ENCODE measurements at regions not wholly inside any gene's neighbourhood (a gene's known extent, or its start where the extent isn't known, plus 50 kb on each side); places are given as distances from the start of the nearest gene placed in this dataset.
"Not testable (repeated sequence)": the region's sequence is repeated elsewhere in the genome, so short reads cannot be mapped to it uniquely, and the experiment has no call there.

GRCh38 chr21:9024006-9024767 lies 1497.2 kb upstream of the TPTE start:
- H3K36me3 Mint-ChIP-seq; DNase-seq; H4K20me1 ChIP-seq (ENCODE audit: insufficient read depth, low read length); H3K36me3 ChIP-seq (replicated peaks in 1 of 2; ENCODE audit: control insufficient read depth in 1 of 2, insufficient read depth in 2 of 2, low read length in 2 of 2); H3K27me3 Mint-ChIP-seq (ENCODE audit: low read depth in 3 of 3); H3K4me1 Mint-ChIP-seq; H2AFZ ChIP-seq (ENCODE audit: insufficient read depth, low read depth, low read length, poor library complexity, severe bottlenecking); H3K4me3 Mint-ChIP-seq; H3K79me2 ChIP-seq (ENCODE audit: insufficient read depth, low read length); intact Hi-C loops (cut with micrococcal nuclease); H3K27ac Mint-ChIP-seq; H3K4me2 ChIP-seq (replicated peaks; ENCODE audit: extremely low read depth, low read length, poor library complexity, severe bottlenecking); H3K9ac ChIP-seq (ENCODE audit: insufficient read depth, low read length, poor library complexity, severe bottlenecking); H3K4me1 ChIP-seq (ENCODE audit: control insufficient read depth in 1 of 2, insufficient read depth in 2 of 2, low read length in 2 of 2); H3K4me3 ChIP-seq (replicated peaks in 1 of 3; ENCODE audit: low read depth in 2 of 3, low read length in 3 of 3); H3K27ac ChIP-seq (ENCODE audit: low read depth in 1 of 2, low read length in 2 of 2); H3K27me3 ChIP-seq (ENCODE audit: control insufficient read depth in 2 of 2, insufficient read depth in 2 of 2, low read length in 2 of 2): not testable (repeated sequence)
- peaks cover 7 to 31% (median 28%) of the 10 kb centered on the region in 7 donors for H3K9me3 Mint-ChIP-seq
- H3K9me3 ChIP-seq (replicated peaks in 1 of 2; ENCODE audit: control insufficient read depth in 1 of 2, insufficient read depth in 1 of 2, low read length in 2 of 2) = peaks cover 13 to 29% of the 10 kb centered on the region in 2 donors
- no CpG with 5 or more reads among the region's 4 CpGs for WGBS (ENCODE audit: insufficient coverage)

- H3K9ac ChIP-seq (ENCODE audit: insufficient read depth, low read length, poor library complexity, severe bottlenecking); H3K36me3 ChIP-seq (replicated peaks in 1 of 2; ENCODE audit: control insufficient read depth in 1 of 2, insufficient read depth in 2 of 2, low read length in 2 of 2); H3K4me2 ChIP-seq (replicated peaks; ENCODE audit: extremely low read depth, low read length, poor library complexity, severe bottlenecking); H3K79me2 ChIP-seq (ENCODE audit: insufficient read depth, low read length); H3K4me1 Mint-ChIP-seq; H3K4me3 Mint-ChIP-seq; H3K27ac Mint-ChIP-seq; H3K27ac ChIP-seq (ENCODE audit: low read depth in 1 of 2, low read length in 2 of 2); H3K27me3 Mint-ChIP-seq (ENCODE audit: low read depth in 3 of 3); H3K36me3 Mint-ChIP-seq; H4K20me1 ChIP-seq (ENCODE audit: insufficient read depth, low read length); DNase-seq; H3K27me3 ChIP-seq (ENCODE audit: control insufficient read depth in 2 of 2, insufficient read depth in 2 of 2, low read length in 2 of 2); H2AFZ ChIP-seq (ENCODE audit: insufficient read depth, low read depth, low read length, poor library complexity, severe bottlenecking); H3K4me3 ChIP-seq (replicated peaks in 1 of 3; ENCODE audit: low read depth in 2 of 3, low read length in 3 of 3); H3K4me1 ChIP-seq (ENCODE audit: control insufficient read depth in 1 of 2, insufficient read depth in 2 of 2, low read length in 2 of 2); intact Hi-C loops (cut with micrococcal nuclease): not testable (repeated sequence)
- H3K9me3 Mint-ChIP-seq = peaks cover 3 to 41% (median 33%) of the 10 kb centered on the region in 7 donors
- H3K9me3 ChIP-seq (replicated peaks in 1 of 2; ENCODE audit: control insufficient read depth in 1 of 2, insufficient read depth in 1 of 2, low read length in 2 of 2) = peaks cover 16 to 49% of the 10 kb centered on the region in 2 donors
- WGBS (ENCODE audit: insufficient coverage) = 55% methylated on average over 2 of the region's 2 CpGs
Measured at GRCh38 chr21:9026729-9027416, 1494.5 kb upstream of the TPTE start.

- WGBS (ENCODE audit: insufficient coverage) = 14% methylated on average over 1 of the region's 2 CpGs
- H3K36me3 Mint-ChIP-seq; intact Hi-C loops (cut with micrococcal nuclease); DNase-seq; H3K4me3 Mint-ChIP-seq; H2AFZ ChIP-seq (ENCODE audit: insufficient read depth, low read depth, low read length, poor library complexity, severe bottlenecking); H3K27ac Mint-ChIP-seq; H3K79me2 ChIP-seq (ENCODE audit: insufficient read depth, low read length); H3K27me3 ChIP-seq (ENCODE audit: control insufficient read depth in 2 of 2, insufficient read depth in 2 of 2, low read length in 2 of 2); H3K4me1 ChIP-seq (ENCODE audit: control insufficient read depth in 1 of 2, insufficient read depth in 2 of 2, low read length in 2 of 2); H3K4me2 ChIP-seq (replicated peaks; ENCODE audit: extremely low read depth, low read length, poor library complexity, severe bottlenecking); H3K36me3 ChIP-seq (replicated peaks in 1 of 2; ENCODE audit: control insufficient read depth in 1 of 2, insufficient read depth in 2 of 2, low read length in 2 of 2); H3K4me1 Mint-ChIP-seq; H3K27me3 Mint-ChIP-seq (ENCODE audit: low read depth in 3 of 3); H3K4me3 ChIP-seq (replicated peaks in 1 of 3; ENCODE audit: low read depth in 2 of 3, low read length in 3 of 3); H4K20me1 ChIP-seq (ENCODE audit: insufficient read depth, low read length); H3K9ac ChIP-seq (ENCODE audit: insufficient read depth, low read length, poor library complexity, severe bottlenecking); H3K27ac ChIP-seq (ENCODE audit: low read depth in 1 of 2, low read length in 2 of 2): not testable (repeated sequence)
- peaks cover 16 to 53% of the 10 kb centered on the region in 2 donors for H3K9me3 ChIP-seq (replicated peaks in 1 of 2; ENCODE audit: control insufficient read depth in 1 of 2, insufficient read depth in 1 of 2, low read length in 2 of 2)
- peaks cover 3 to 41% (median 33%) of the 10 kb centered on the region in 7 donors for H3K9me3 Mint-ChIP-seq
Measured at GRCh38 chr21:9027417-9027800, 1494.0 kb upstream of the TPTE start.

- intact Hi-C loops (cut with micrococcal nuclease); DNase-seq; H3K4me3 Mint-ChIP-seq; H3K27me3 Mint-ChIP-seq (ENCODE audit: low read depth in 3 of 3); H3K4me3 ChIP-seq (replicated peaks in 1 of 3; ENCODE audit: low read depth in 2 of 3, low read length in 3 of 3); H3K9ac ChIP-seq (ENCODE audit: insufficient read depth, low read length, poor library complexity, severe bottlenecking); H2AFZ ChIP-seq (ENCODE audit: insufficient read depth, low read depth, low read length, poor library complexity, severe bottlenecking); H3K4me1 ChIP-seq (ENCODE audit: control insufficient read depth in 1 of 2, insufficient read depth in 2 of 2, low read length in 2 of 2); H3K79me2 ChIP-seq (ENCODE audit: insufficient read depth, low read length); H4K20me1 ChIP-seq (ENCODE audit: insufficient read depth, low read length); H3K4me2 ChIP-seq (replicated peaks; ENCODE audit: extremely low read depth, low read length, poor library complexity, severe bottlenecking); H3K4me1 Mint-ChIP-seq; H3K36me3 Mint-ChIP-seq; H3K27me3 ChIP-seq (ENCODE audit: control insufficient read depth in 2 of 2, insufficient read depth in 2 of 2, low read length in 2 of 2); H3K36me3 ChIP-seq (replicated peaks in 1 of 2; ENCODE audit: control insufficient read depth in 1 of 2, insufficient read depth in 2 of 2, low read length in 2 of 2); H3K27ac ChIP-seq (ENCODE audit: low read depth in 1 of 2, low read length in 2 of 2); H3K27ac Mint-ChIP-seq: not testable (repeated sequence)
- H3K9me3 ChIP-seq (replicated peaks in 1 of 2; ENCODE audit: control insufficient read depth in 1 of 2, insufficient read depth in 1 of 2, low read length in 2 of 2) = peaks cover 16 to 55% of the 10 kb centered on the region in 2 donors
- peaks cover 4 to 44% (median 37%) of the 10 kb centered on the region in 7 donors for H3K9me3 Mint-ChIP-seq
- WGBS (ENCODE audit: insufficient coverage) = 86% methylated on average over 6 of the region's 8 CpGs
Measured at GRCh38 chr21:9028624-9029431, 1492.6 kb upstream of the TPTE start.

Measured in CD14-positive monocyte (primary cell).